Cerebellar cortex (tissue), 1 donor: ENCODE measurements at regions not wholly inside any gene's neighbourhood (a gene's known extent, or its start where the extent isn't known, plus 50 kb on each side); places are given as distances from the start of the nearest gene placed in this dataset.

ENCODE experiments used
- DNase-seq: peaks from one replicate; pipeline ENCODE4 v3.0.0-alpha.2; 2015; ENCODE audit warnings: low spot score

DNA sequence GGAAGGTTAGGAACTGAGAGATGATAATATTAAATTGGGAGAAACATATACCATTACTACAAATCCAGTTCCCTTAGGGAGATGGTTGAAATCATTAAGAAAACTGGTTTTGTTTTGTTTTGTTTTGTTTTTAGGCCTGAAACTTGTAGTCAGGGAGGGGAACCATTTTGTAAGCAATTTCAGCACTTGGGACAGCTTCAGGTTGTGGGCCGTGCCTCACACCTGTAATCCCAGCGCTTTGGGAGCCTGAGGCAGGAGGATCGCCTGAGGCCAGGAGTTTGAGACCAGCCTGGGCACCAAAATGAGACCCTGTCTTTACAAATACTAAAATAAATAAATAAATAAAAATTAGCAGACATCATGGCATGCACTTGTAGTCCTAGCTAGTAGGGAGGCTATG is 694.3 kb upstream of the NR5A2 start:
- no peak for DNase-seq

DNA sequence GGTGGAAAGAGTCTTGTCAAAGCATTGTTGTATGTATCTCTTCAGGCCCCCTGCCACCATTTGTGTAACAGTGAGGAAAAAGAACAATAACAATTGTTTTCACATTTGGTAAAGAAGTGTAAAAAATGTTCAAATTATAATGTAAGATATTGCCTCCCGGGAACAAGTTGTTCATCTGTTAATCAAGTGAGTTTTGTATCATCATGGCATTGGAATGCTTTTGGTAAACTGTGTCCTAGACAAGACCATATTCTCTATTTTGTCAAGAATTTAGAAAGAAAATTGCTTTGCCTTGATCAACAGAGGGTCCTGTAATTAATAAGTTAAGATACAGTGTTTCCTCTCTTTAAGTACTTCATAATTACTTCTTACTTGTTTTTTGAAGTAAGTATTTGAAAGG is 692.0 kb upstream of the NR5A2 start:
- no peak for DNase-seq

GRCh38 chr1:199336745-199337640 is 690.5 kb upstream of the NR5A2 start:
- DNase-seq = no peak

GRCh38 chr1:199338760-199339159 is 688.8 kb upstream of the NR5A2 start:
- no peak for DNase-seq

- DNase-seq = no peak
Measured at GRCh38 chr1:199352351-199352750, 675.2 kb upstream of the NR5A2 start.

GRCh38 chr1:199353906-199354305 is 673.6 kb upstream of the NR5A2 start:
- DNase-seq = no peak

GRCh38 chr1:199356561-199356960 is 670.9 kb upstream of the NR5A2 start:
- DNase-seq = no peak

- DNase-seq = no peak
Measured at GRCh38 chr1:199357599-199357998, 669.9 kb upstream of the NR5A2 start.

DNA sequence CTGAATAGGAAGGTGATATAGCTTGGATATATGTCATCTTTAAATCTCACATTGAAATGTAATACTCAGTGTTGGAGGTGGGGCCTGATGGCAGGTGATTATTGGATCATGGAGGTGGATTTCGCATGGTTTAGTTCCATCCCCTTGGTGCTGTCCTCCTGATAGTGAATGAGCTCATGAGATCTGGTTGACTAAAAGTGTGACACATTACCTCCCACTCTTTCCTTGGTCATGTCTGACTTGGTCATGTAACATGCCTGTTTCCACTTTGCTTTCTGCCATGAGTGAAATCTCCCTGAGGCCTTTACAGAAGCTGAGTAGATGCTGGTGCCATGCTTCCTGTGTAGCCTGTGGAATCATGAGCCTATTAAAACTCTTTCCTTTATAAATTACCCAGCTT is 664.5 kb upstream of the NR5A2 start:
- DNase-seq = no peak

DNA sequence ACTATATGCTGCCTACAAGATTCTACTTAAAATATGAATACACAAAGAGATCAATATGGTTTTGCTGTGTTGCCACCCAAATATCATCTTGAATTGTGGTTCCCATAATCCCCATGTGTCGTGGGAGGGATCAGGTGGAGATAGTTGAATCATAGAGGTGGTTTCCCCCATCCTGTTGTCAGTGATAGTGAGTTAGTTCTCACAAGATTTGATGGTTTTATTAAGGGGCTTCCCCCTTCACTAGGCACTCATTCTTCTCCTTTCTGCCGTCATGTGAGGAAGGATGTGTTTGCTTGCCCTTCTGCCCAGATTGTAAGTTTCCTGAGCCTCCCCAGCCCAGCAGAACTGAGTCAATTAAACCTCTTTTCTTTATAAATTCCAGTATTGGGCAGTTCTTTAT is 654.4 kb upstream of the NR5A2 start:
- DNase-seq = no peak

GRCh38 chr1:199377211-199377610 is 650.3 kb upstream of the NR5A2 start:
- no peak for DNase-seq

GRCh38 chr1:199383793-199384192 is 643.7 kb upstream of the NR5A2 start:
- no peak for DNase-seq

DNA sequence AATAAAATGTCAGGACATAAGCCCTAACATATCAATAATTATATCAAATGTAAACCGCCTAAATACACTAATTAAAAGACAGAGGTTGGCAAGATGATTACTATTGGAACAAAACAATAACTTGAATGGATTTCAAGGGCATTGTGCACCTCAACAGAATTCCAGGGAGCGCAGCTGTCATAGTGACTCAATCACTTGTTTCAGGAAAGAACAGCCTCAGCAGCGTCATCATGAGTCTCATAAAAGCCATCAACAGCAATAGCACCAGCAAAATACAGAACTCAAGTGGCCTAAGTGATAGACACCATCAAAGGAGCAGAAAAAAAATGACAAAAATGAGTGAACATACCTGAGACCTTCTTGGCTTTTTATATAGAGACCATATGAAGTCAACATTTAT is 632.7 kb upstream of the NR5A2 start:
- DNase-seq = no peak

DNA sequence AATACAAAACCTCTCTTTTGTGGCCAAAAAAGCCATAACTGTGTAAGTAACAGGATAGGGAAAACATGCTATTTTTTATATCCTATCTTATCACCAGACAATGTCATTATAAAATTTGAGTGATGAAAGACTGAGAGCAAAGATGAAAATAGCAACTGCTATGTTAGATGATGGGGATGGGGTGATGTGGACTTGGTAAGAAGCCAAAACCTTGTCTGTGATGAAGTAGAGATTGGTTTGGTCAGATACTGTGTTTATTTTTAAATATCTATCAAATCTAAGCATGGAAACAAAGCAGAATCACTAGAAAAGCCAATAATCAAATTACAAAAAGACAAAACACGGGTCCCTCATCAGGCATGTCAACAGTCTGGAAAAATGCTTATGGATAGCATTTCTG is 631.1 kb upstream of the NR5A2 start:
- no peak for DNase-seq

DNA sequence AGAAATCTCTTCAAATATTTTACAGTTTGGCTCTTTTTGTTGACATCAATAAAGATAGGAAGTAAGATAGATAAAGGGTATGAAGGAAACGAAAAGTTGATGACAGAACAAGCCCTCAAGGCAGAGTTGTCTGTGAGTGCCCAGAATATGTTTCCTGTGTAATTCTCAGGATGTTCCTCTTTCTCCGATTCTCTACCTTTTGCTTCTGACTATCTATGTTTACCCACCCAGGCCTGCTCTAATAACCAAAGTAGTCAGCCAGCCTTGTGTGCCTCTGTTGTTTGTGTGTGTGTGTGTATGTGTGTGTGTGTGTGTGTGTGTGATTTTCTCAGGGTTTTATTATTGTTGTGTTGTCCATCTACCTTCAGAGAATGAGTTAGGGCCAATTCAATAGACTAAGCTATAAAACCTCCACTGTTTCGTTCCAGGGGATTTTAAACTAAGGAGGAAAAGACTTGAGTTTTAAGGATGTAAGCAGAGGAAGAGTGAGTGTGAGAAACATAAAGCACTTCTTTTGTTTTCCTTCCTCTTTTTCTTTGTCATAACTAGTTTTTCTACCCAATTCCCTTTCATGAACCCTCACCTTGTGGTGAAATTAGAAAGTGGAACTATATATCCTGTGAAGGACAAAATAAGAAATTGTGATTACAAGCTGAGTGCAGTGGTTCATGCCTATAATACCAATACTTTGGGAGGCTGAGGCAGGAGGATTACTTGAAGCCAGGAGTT is 627.4 kb upstream of the NR5A2 start:
- DNase-seq = no peak

GRCh38 chr1:199403531-199404116 is 623.9 kb upstream of the NR5A2 start:
- DNase-seq = peak; percentile 69

DNA sequence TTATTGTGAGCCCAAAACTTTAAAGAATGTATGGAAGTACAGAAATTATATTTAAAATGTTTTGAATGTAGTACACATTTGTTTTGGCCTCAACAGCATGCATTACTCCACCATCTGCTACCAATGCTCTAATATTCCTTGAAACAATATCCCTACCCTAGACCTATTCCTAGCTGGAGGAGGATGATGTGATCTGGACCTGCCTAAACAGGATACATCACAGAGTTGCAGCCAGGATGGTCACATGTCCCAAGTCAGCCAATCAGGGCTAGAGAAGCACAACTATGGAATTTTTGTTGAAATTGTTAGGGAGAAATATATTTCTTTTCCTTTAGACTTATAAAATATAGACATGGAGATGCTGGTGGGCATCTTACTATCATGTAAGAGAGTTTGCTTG is 623.3 kb upstream of the NR5A2 start:
- DNase-seq = peak; percentile 29

DNA sequence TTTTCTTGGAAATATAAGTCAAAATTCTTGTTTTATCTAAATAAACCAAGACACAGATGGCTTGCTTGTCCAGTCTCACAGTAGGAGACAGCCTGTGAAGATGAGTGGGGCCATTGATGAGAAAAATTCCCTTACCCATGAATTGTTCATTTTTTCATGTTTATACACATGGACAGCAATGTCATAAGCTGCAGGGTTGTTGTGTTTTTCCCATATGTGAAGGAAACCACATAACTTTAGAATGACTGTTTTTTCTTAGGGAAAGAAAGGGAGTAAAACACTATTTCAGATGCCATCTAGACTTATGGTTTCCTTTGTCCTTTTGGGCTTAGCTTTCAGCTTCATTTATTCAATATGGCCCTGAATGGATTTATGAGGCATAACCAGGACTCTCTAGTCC is 622.5 kb upstream of the NR5A2 start:
- DNase-seq = no peak

- no peak for DNase-seq
Measured at GRCh38 chr1:199405634-199406196, 621.8 kb upstream of the NR5A2 start.

DNA sequence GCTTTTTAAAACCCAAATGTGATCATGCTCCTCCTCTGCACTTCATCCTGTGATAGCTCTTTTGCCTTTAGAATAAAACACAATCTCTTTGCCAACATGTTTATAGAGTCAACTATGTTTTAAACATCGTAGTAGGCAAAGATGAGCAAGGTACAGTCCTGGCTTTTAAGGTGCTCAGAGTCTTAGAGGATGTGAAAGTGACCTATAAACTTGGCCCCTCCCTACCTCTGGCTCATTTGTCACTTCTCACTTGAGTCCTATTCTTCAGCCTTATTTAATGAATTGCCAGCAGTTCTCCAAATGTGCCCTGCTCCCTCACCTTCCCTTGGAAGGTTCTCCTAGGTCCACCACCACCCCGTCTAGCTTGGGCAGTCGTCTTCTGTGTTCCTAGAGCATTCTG is 617.0 kb upstream of the NR5A2 start:
- DNase-seq = no peak

- DNase-seq = no peak
Measured at GRCh38 chr1:199411506-199411905, 616.0 kb upstream of the NR5A2 start.

- no peak for DNase-seq
Measured at GRCh38 chr1:199422206-199422605, 605.3 kb upstream of the NR5A2 start.

GRCh38 chr1:199447906-199448305 is 579.6 kb upstream of the NR5A2 start:
- DNase-seq = no peak
